GM18951 (cell line): ENCODE measurements at regions not wholly inside any gene's neighbourhood (a gene's known extent, or its start where the extent isn't known, plus 50 kb on each side); places are given as distances from the start of the nearest gene placed in this dataset.

ENCODE experiments used
- POLR2A ChIP-seq: IDR thresholded peaks from 4 replicates; pipeline ENCODE4 v1.6.1; 2011; ENCODE audit warnings: mild to moderate bottlenecking; ENCODE audit not compliant: insufficient read length, insufficient read depth; ENCODE audit errors: extremely low read depth
- in situ Hi-C: fragments of 300-500 bp; cut with MboI; formaldehyde crosslinking; loops from one replicate; pipeline ENCODE4 v1.12.0; 2022; ENCODE audit warnings: low sequenced_read_pairs, mixed read lengths, inconsistent platforms; ENCODE audit not compliant: unreplicated experiment

- peak; percentile 45 for TF ChIP-seq POLR2A
- in situ Hi-C loops, result no loop called here
Measured at GRCh38 chr2:118309946-118310680, 221.8 kb downstream of the INSIG2 start.

GRCh38 chr2:118309257-118309945 is 221.1 kb downstream of the INSIG2 start:
- in situ Hi-C loops, result no loop called here
- no peak for TF ChIP-seq POLR2A

- in situ Hi-C loops, result no loop called here
- no peak for TF ChIP-seq POLR2A
Measured at GRCh38 chr2:118307864-118308263, 219.6 kb downstream of the INSIG2 start.

GRCh38 chr2:118301248-118301647 is 213.0 kb downstream of the INSIG2 start:
- in situ Hi-C loops, result no loop called here
- no peak for TF ChIP-seq POLR2A

GRCh38 chr2:118300832-118301231 is 212.6 kb downstream of the INSIG2 start:
- TF ChIP-seq POLR2A, result no peak
- in situ Hi-C loops, result no loop called here

GRCh38 chr2:118296663-118297062 is 208.4 kb downstream of the INSIG2 start:
- no peak for TF ChIP-seq POLR2A
- in situ Hi-C loops, result no loop called here

- in situ Hi-C loops, result no loop called here
- no peak for TF ChIP-seq POLR2A
Measured at GRCh38 chr2:118295592-118296390, 207.5 kb downstream of the INSIG2 start.

- in situ Hi-C loops, result no loop called here
- TF ChIP-seq POLR2A, result no peak
Measured at GRCh38 chr2:118294063-118294462, 205.8 kb downstream of the INSIG2 start.

- in situ Hi-C loops, result no loop called here
- no peak for TF ChIP-seq POLR2A
Measured at GRCh38 chr2:118292991-118293390, 204.7 kb downstream of the INSIG2 start.

- in situ Hi-C loops, result no loop called here
- TF ChIP-seq POLR2A, result no peak
Measured at GRCh38 chr2:118291251-118291880, 203.1 kb downstream of the INSIG2 start.

GRCh38 chr2:118290411-118291250 is 202.4 kb downstream of the INSIG2 start:
- in situ Hi-C loops, result no loop called here
- no peak for TF ChIP-seq POLR2A

- in situ Hi-C loops, result no loop called here
Measured at GRCh38 chr2:118279005-118279404, 190.7 kb downstream of the INSIG2 start.

More at GRCh38 chr2:118279005-118279404, 190.7 kb downstream of the INSIG2 start:
- no peak for TF ChIP-seq POLR2A
